ENCODE measurements at regions not wholly inside any gene's neighbourhood (a gene's known extent, or its start where the extent isn't known, plus 50 kb on each side); places are given as distances from the start of the nearest gene placed in this dataset.

DNA sequence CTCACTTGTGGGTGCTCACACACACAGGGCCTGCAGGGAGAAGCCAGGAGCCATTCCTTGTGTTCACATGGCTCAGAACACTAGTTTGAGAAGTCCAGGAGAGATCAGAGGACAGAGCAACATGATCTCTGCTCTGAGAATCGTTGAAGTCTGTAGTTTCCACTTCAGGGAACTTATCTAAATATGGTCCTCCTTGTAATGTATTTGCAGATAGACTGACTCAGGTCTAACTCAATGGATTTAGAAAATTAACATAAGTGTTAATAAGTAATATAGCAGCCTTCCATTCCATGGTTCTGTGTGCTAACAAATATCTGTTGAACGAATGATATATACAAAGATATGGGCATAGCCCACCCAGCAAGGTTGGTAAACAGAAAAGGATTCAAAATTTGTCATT is 119.8 kb upstream of the STARD13 start:
- TF ChIP-seq CTCF (IDR thresholded peaks at IDR 0.05): no peak

DNA sequence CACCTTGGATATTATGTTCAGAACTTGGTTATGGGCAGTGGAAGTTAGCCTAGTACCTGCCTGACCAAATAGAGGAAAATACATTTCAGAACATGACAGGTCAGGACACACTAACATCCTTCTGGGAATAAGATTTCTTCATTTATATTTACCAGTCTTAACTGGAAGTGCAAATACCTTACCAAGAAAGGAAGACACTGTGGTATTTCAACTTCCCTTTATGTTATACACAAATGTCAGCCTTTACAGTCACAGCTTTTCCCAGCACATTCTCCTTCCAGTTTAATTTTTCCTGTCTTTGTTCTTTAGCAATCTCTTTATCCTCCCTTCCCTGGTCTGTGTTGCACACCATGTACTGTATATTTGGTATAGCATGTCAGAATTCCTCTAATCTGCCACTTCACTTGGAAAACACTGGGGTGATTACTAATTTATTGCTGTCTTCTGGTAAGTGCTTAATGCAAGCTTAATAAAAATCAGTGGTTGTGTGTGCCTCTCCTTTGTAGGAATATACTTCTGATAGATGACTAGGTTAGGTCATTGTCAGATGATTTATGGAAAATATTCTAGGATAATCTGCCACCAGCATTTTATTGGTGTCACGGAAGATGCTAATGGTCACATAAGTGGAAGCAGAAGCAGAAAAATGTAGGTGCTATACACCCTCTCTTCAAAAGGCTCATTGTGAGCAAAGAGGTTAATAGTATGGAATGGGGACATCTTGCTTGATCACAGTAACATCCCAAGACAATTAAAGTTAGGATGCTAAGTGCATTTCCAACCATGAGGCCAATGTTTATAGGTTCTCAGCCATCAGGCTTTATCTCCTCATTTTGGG is 124.3 kb upstream of the STARD13 start:
- no peak for TF ChIP-seq CTCF (IDR thresholded peaks at IDR 0.05)

DNA sequence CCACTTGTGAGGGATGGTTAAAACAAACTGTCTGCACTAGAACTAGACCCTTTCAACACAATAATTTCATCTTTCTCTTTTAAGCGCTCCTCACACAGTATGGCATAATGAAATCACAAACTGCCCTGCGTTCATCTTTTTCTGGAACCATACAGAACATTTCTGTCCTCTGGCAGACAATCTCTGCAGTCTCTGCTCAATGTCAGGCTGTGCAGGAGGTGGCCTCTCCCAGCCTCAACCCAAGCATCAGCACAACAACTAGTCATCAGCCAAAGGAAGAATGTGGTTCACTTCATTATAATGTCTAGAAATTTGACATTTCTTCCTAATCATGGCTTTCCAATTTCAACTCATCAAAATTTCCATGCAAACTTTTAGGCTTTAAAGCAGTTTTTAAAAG is 125.1 kb upstream of the STARD13 start:
- TF ChIP-seq CTCF (IDR thresholded peaks at IDR 0.05): no peak

DNA sequence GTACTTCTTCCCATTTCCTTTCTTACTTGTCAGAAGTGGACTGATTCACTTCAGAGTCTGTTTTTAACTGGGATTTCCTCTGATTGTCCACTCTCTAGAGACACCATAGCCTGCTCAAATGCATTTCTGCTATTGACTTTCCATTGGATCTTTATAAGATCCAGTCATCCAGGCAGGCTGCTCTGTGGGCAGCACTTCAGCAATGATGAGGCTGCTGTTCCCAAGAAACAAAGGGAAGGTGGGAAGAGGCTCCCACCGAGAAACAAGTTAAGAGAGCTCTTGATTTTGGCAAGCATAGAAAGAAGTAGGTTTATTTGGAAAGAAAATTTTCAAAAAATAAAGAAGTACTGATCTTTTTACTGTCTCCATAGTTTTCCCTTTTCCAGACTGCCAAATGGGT is 125.8 kb upstream of the STARD13 start:
- TF ChIP-seq CTCF (IDR thresholded peaks at IDR 0.05): no peak

- TF ChIP-seq CTCF (IDR thresholded peaks at IDR 0.05): no peak
Measured at GRCh38 chr13:33415822-33416221, 130.3 kb upstream of the STARD13 start.

DNA sequence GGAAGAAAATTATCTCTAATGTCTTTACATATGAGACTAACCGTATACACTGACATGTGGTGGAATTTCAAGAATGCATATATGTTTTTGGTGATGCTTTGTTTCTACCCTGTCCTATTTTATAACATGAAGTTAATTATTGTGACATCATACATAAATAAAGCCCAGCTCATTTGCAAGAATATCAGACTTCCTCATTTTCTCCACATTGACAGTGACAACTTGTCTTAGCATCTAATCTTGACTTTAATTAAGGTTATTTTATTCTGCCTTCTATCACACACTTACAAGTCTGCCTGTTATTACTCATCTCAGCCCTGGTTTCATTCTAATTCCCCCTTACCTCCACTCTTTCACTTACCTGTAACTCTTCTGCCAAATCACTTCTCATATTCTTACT is 140.6 kb upstream of the STARD13 start:
- TF ChIP-seq CTCF (IDR thresholded peaks at IDR 0.05): no peak

GRCh38 chr13:33433316-33433715 is 147.8 kb upstream of the STARD13 start:
- no peak for TF ChIP-seq CTCF (IDR thresholded peaks at IDR 0.05)

- TF ChIP-seq CTCF (IDR thresholded peaks at IDR 0.05): no peak
Measured at GRCh38 chr13:33434676-33435075, 149.1 kb upstream of the STARD13 start.
